ENCODE measurements at regions not wholly inside any gene's neighbourhood (a gene's known extent, or its start where the extent isn't known, plus 50 kb on each side); places are given as distances from the start of the nearest gene placed in this dataset.
A peak's percentile ranks its signal among the peaks of the same experiment; 100 is the strongest.
"Not testable (repeated sequence)": the region's sequence is repeated elsewhere in the genome, so short reads cannot be mapped to it uniquely, and the experiment has no call there.

- DNase-seq (no peak), ATAC-seq (ENCODE audit: low read depth) (no peak)
- intact Hi-C loops (cut with micrococcal nuclease), result loop anchor here (1.0 kb wide), 1 partner anchor 170 kb away; no protein-coding TSS in a partner anchor
- no peak for TF ChIP-seq CTCF (IDR thresholded peaks at IDR 0.05)
- CTCF ChIA-PET, result interaction anchor here (1.3 kb wide), 1 partner anchor 170 kb away, joined by 3 read pairs; no protein-coding TSS in a partner anchor
- Mint-ChIP-seq H3K27me3 (peaks cover 44% of the 10 kb centered on the region), H3K4me1 (peaks cover 4% of the 10 kb centered on the region), H3K4me3 (no peak overlapping the region), H3K27ac (no peak overlapping the region), H3K9me3 (no peaks in the 10 kb centered on the region), H3K36me3 (ENCODE audit: low read depth) (no peaks in the 10 kb centered on the region)
- POLR2A ChIA-PET, result no interaction called here
These were observed 68.8 kb upstream of the SLC8A3 start for GRCh38 chr14:70257526-70257925.

GRCh38 chr14:70256601-70257000 lies 67.8 kb upstream of the SLC8A3 start:
- intact Hi-C loops (cut with micrococcal nuclease), result no loop called here
- Mint-ChIP-seq H3K9me3 (no peaks in the 10 kb centered on the region), H3K27me3 (peaks cover 42% of the 10 kb centered on the region), H3K36me3 (ENCODE audit: low read depth) (no peaks in the 10 kb centered on the region), H3K4me3 (no peak overlapping the region), H3K27ac (no peak overlapping the region), H3K4me1 (peaks cover 4% of the 10 kb centered on the region)
- no peak for ATAC-seq (ENCODE audit: low read depth)
- TF ChIP-seq CTCF (IDR thresholded peaks at IDR 0.05), result no peak
- DNase-seq, result no peak
- POLR2A ChIA-PET, result no interaction called here
- CTCF ChIA-PET, result interaction anchor here (1.9 kb wide), 1 partner anchor 438 kb away, joined by 4 read pairs; no protein-coding TSS in a partner anchor

GRCh38 chr14:70255071-70256057 lies 66.6 kb upstream of the SLC8A3 start:
- Mint-ChIP-seq H3K27me3 (peaks cover 50% of the 10 kb centered on the region), H3K4me3 (peak overlapping the region; percentile 71), H3K27ac (peak overlapping the region; percentile 6)
- CTCF ChIA-PET, result interaction anchor here (1.3 to 1.9 kb wide), 2 partner anchors 168 to 437 kb away, joined by 4 to 5 read pairs; no protein-coding TSS in a partner anchor
- H3K36me3 Mint-ChIP-seq (ENCODE audit: low read depth); H3K4me1 Mint-ChIP-seq; intact Hi-C loops (cut with micrococcal nuclease); H3K9me3 Mint-ChIP-seq; DNase-seq; POLR2A ChIA-PET: not testable (repeated sequence)
- peak; percentile 34 for ATAC-seq (ENCODE audit: low read depth)

GRCh38 chr14:70254476-70254961 lies 65.8 kb upstream of the SLC8A3 start:
- DNase-seq (no peak), ATAC-seq (ENCODE audit: low read depth) (peak; percentile 54)
- no peak for TF ChIP-seq CTCF (IDR thresholded peaks at IDR 0.05)
- Mint-ChIP-seq H3K9me3 (no peaks in the 10 kb centered on the region), H3K4me3 (peak overlapping the region; percentile 39), H3K36me3 (ENCODE audit: low read depth) (no peaks in the 10 kb centered on the region), H3K27me3 (peaks cover 56% of the 10 kb centered on the region), H3K27ac (no peak overlapping the region), H3K4me1 (peaks cover 4% of the 10 kb centered on the region)
- CTCF ChIA-PET, result interaction anchor here (1.3 to 1.9 kb wide), 2 partner anchors 167 to 436 kb away, joined by 4 to 5 read pairs; no protein-coding TSS in a partner anchor
- POLR2A ChIA-PET, result no interaction called here
- intact Hi-C loops (cut with micrococcal nuclease), result no loop called here

- DNase-seq; H3K4me1 Mint-ChIP-seq; intact Hi-C loops (cut with micrococcal nuclease); H3K36me3 Mint-ChIP-seq (ENCODE audit: low read depth); ATAC-seq (ENCODE audit: low read depth); H3K9me3 Mint-ChIP-seq; H3K4me3 Mint-ChIP-seq; H3K27ac Mint-ChIP-seq; CTCF ChIA-PET: not testable (repeated sequence)
- POLR2A ChIA-PET, result interaction anchor here (0.7 kb wide), 1 partner anchor 414 kb away, joined by 4 read pairs; no protein-coding TSS in a partner anchor
- peaks cover 52% of the 10 kb centered on the region for H3K27me3 Mint-ChIP-seq
These were observed 64.8 kb upstream of the SLC8A3 start for GRCh38 chr14:70253547-70253946.

- intact Hi-C loops (cut with micrococcal nuclease), result no loop called here
- H3K36me3 Mint-ChIP-seq (ENCODE audit: low read depth), result no peaks in the 10 kb centered on the region
- no peaks in the 10 kb centered on the region for H3K9me3 Mint-ChIP-seq
- DNase-seq (no peak), ATAC-seq (ENCODE audit: low read depth) (no peak)
- H3K27me3 Mint-ChIP-seq, result peaks cover 33% of the 10 kb centered on the region
- no peak for TF ChIP-seq CTCF (IDR thresholded peaks at IDR 0.05)
- ChIA-PET POLR2A (no interaction called here), CTCF (no interaction called here)
- H3K4me3 Mint-ChIP-seq, result no peak overlapping the region
- H3K4me1 Mint-ChIP-seq, result peaks cover 3% of the 10 kb centered on the region
- no peak overlapping the region for H3K27ac Mint-ChIP-seq
These were observed 56.3 kb upstream of the SLC8A3 start for GRCh38 chr14:70245026-70245425.
